Neural progenitor cell (in vitro differentiated cells): ENCODE measurements at regions not wholly inside any gene's neighbourhood (a gene's known extent, or its start where the extent isn't known, plus 50 kb on each side); places are given as distances from the start of the nearest gene placed in this dataset.

Experiments
- EZH2 ChIP-seq: fragments of 200-600 bp; sonication (generic); IDR thresholded peaks from 2 replicates; pipeline ENCODE4 v1.6.1; 2017; ENCODE audit warnings: antibody characterized with exemption, mild to moderate bottlenecking, moderate library complexity
- TF ChIP-seq, protein P1 (sequence below): fragments of 200-600 bp; sonication (generic); IDR thresholded peaks from 2 replicates; pipeline ENCODE4 v1.5.1; 2017; ENCODE audit warnings: antibody characterized with exemption, mild to moderate bottlenecking

DNA sequence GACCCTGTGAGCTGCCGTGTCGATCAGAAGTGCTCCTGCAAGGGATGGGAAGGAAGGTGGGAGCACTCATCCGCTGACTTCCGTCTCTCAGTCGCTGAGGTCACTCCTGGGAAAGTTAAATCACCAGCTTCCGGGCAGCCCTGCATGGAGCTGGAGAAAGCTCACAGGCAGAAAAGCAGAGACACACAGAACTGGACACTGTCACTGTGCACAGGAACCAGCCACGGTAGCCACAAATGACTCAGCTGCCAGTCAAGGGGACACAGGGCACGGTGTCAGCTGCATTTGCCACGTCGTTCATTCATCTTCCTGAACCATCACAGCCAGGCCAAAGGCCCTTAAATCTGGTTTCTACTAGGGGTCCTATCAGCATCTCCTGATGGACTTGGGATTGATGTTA lies 226.4 kb upstream of the PSMD7 start:
- TF ChIP-seq, protein P1, sequence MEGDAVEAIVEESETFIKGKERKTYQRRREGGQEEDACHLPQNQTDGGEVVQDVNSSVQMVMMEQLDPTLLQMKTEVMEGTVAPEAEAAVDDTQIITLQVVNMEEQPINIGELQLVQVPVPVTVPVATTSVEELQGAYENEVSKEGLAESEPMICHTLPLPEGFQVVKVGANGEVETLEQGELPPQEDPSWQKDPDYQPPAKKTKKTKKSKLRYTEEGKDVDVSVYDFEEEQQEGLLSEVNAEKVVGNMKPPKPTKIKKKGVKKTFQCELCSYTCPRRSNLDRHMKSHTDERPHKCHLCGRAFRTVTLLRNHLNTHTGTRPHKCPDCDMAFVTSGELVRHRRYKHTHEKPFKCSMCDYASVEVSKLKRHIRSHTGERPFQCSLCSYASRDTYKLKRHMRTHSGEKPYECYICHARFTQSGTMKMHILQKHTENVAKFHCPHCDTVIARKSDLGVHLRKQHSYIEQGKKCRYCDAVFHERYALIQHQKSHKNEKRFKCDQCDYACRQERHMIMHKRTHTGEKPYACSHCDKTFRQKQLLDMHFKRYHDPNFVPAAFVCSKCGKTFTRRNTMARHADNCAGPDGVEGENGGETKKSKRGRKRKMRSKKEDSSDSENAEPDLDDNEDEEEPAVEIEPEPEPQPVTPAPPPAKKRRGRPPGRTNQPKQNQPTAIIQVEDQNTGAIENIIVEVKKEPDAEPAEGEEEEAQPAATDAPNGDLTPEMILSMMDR, result no peak
- TF ChIP-seq EZH2, result no peak
